ENCODE measurements at regions not wholly inside any gene's neighbourhood (a gene's known extent, or its start where the extent isn't known, plus 50 kb on each side); places are given as distances from the start of the nearest gene placed in this dataset.

- TF ChIP-seq CHD7 (IDR thresholded peaks at IDR 0.05; ENCODE audit: insufficient replicate concordance, low read length) (no peak), JUN (IDR thresholded peaks at IDR 0.05; ENCODE audit: low read depth, low read length) (no peak), TAF1 (IDR thresholded peaks at IDR 0.05; ENCODE audit: low read depth, low read length) (no peak), CBX8 (IDR thresholded peaks at IDR 0.05; ENCODE audit: borderline replicate concordance, low read depth, low read length) (no peak)
Measured at GRCh38 chr11:135015966-135016365, 603.9 kb upstream of the B3GAT1 start (continued).
